ENCODE measurements at regions not wholly inside any gene's neighbourhood (a gene's known extent, or its start where the extent isn't known, plus 50 kb on each side); places are given as distances from the start of the nearest gene placed in this dataset.
A peak's percentile ranks its signal among the peaks of the same experiment; 100 is the strongest.

DNA sequence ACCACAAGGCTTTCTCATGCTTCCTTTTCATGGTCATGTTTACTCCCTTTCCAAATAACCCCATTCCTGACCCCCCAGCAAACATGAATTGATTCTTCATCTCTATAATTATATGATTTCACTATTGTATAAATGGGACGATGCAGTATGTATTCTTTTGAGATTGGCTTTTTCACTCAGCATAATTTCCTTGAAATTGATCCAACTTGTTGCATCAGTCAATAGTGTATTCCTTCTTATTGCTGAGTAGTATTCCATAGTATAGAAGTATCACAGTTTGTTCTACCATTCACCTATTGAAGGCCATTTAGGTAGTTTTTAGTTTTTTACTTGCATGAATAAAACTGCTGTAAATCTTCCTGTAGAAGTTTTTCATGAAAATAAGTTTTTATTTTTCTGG lies 264.7 kb downstream of the BAMBI start:
- H3K4me3 ChIP-seq (ENCODE audit: low read depth, low read length) = no peak overlapping the region
- DNase-seq (ENCODE audit: low read depth) = no peak
- TF ChIP-seq, protein P1, sequence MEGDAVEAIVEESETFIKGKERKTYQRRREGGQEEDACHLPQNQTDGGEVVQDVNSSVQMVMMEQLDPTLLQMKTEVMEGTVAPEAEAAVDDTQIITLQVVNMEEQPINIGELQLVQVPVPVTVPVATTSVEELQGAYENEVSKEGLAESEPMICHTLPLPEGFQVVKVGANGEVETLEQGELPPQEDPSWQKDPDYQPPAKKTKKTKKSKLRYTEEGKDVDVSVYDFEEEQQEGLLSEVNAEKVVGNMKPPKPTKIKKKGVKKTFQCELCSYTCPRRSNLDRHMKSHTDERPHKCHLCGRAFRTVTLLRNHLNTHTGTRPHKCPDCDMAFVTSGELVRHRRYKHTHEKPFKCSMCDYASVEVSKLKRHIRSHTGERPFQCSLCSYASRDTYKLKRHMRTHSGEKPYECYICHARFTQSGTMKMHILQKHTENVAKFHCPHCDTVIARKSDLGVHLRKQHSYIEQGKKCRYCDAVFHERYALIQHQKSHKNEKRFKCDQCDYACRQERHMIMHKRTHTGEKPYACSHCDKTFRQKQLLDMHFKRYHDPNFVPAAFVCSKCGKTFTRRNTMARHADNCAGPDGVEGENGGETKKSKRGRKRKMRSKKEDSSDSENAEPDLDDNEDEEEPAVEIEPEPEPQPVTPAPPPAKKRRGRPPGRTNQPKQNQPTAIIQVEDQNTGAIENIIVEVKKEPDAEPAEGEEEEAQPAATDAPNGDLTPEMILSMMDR (IDR thresholded peaks at IDR 0.05; ENCODE audit: insufficient read depth, low read length) = no peak

DNA sequence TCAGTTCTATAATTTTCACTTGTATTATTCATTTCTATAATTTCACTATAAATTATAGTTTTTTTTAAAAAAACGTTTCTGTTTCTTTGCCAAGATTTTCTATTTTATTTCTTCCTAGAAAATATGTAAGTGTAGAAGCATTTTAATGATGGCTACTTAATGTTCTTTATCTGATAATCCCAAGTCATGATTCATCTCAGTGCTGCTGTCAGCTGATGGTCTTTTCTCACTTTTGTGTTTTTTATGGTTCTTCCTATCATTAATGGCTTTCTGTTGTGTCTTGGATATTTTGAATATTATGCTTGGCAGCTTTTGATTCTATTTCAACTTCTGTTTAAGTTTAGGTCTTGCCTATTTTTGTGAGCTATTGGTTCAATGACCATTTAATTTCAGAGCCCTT lies 268.6 kb downstream of the BAMBI start:
- DNase-seq (ENCODE audit: low read depth) = no peak
- no peak overlapping the region for H3K4me3 ChIP-seq (ENCODE audit: low read depth, low read length)
- TF ChIP-seq, protein P1 (IDR thresholded peaks at IDR 0.05; ENCODE audit: insufficient read depth, low read length) = no peak

DNA sequence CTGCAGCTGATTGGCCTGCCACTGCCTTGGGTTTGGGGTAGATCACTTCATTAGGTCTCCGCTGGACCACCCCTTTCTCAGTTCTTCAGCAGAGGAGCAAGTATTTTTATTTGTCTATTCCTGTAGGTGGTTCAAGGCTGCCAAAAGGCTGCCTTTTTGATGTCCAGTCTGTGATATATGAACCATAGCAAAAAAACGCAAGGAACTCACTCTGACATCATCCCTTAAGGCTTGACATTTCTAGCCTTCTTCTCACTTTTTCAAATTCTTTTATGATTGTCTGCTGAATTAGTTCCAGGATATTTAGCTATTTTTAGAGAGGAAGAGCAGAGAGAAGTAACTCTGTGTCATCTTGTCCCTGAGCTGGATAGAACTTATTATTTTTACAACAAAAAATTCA lies 269.2 kb downstream of the BAMBI start:
- H3K4me3 ChIP-seq (ENCODE audit: low read depth, low read length) = no peak overlapping the region
- TF ChIP-seq, protein P1 (IDR thresholded peaks at IDR 0.05; ENCODE audit: insufficient read depth, low read length) = no peak

DNA sequence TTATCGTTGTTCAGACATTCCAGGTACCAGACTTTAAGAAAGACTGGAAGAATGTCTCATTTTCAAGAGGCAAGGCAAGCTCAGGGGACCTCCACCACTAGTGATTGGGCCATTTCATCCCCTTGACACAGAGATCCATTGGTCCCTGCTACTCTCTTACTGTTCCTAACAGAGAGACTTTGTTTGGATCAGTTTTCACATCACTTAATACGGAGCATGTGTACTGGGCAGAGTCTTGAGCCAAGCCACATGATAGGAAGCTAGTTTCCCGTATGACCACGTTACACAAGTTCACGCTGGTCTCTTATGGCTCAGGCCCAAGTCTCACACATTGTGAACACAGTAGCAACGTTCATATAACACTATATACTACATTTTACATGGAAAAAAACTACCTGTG lies 269.9 kb downstream of the BAMBI start:
- no peak overlapping the region for H3K4me3 ChIP-seq (ENCODE audit: low read depth, low read length)
- TF ChIP-seq, protein P1 (IDR thresholded peaks at IDR 0.05; ENCODE audit: insufficient read depth, low read length) = no peak
- peak; percentile 39 for DNase-seq (ENCODE audit: low read depth)

More for the DNA sequence above, 269.2 kb downstream of the BAMBI start:
- peak; percentile 67 for DNase-seq (ENCODE audit: low read depth)

DNA sequence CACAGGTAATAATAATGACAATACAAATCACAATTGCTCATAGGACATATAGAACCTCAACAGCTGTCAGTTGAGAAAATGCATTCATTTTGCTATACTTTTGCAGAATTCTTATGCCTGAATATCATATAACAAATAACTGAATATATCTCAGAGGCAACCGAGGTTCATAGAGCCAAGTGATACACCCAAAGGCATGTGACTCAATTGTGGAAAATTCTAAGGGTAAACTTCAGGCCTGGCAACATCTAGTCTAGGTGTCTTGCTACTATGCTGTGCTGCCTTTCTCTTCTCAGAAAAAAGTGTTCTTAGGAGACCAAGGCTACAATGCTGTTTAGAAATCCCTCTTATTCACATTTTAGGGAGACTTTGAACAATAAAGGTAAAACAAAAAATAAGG lies 270.7 kb downstream of the BAMBI start:
- TF ChIP-seq, protein P1 (IDR thresholded peaks at IDR 0.05; ENCODE audit: insufficient read depth, low read length) = no peak
- peak; percentile 25 for DNase-seq (ENCODE audit: low read depth)
- no peak overlapping the region for H3K4me3 ChIP-seq (ENCODE audit: low read depth, low read length)

DNA sequence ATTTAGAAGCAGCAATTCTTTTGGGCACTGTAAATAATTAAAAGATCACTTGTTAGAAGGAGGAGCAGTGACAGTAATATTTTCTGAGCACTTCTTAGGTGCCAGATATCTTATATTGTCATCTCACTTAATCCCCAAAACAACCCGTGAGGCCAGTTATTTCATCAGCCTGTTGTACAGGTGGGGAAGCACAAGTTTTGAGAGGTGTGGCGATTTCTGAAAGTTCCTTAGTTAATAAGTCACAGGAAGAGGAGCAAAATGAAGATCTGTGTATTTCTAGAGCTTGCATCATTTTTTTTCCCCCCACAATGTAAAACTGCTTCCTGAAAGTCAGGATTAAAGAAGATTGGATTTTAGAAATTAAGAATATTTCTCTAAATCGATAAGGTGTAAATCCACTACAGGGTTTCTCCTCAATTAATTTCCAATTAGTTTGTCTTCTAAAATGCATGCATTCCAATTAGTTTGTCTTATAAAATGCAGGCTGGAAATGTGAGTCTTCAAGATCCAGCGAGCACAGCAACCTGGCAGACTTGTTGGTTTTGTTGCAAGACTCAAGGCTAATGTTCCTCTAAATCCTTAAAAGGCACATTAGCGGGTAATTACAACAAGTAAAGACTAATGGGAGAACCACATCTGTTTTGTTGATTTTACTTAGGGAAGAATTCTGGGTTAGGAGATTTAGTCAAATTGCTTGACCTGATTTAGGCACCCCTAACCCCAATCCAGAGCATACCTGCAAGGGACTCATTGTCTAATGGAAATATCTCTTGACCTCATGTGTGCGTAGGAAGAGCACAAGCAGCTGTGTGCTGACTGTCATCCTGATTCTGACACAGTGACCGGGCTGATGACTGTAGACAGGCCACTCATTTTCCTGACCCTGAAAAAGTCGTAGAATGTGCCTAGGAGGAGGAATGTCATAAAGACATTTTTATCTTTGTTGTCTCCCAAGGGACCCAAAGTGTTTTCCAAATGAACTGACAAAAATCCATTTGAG lies 272.0 kb downstream of the BAMBI start:
- no peak overlapping the region for H3K4me3 ChIP-seq (ENCODE audit: low read depth, low read length)
- TF ChIP-seq, protein P1 (IDR thresholded peaks at IDR 0.05; ENCODE audit: insufficient read depth, low read length) = no peak
- DNase-seq (ENCODE audit: low read depth) = peak; percentile 28
